Activated CD8-positive, alpha-beta memory T cell treated with anti-CD3 and anti-CD28 coated beads for 24 hours (primary cell): ENCODE measurements at regions not wholly inside any gene's neighbourhood (a gene's known extent, or its start where the extent isn't known, plus 50 kb on each side); places are given as distances from the start of the nearest gene placed in this dataset.
"Not testable (repeated sequence)": the region's sequence is repeated elsewhere in the genome, so short reads cannot be mapped to it uniquely, and the experiment has no call there.

Experiments
- DNase-seq: peaks from one replicate; pipeline ENCODE4 v3.0.0-alpha.2; 2020

- no peak for DNase-seq
These were observed 150.2 kb downstream of the NDFIP2 start for GRCh38 chr13:79631051-79631659.

DNA sequence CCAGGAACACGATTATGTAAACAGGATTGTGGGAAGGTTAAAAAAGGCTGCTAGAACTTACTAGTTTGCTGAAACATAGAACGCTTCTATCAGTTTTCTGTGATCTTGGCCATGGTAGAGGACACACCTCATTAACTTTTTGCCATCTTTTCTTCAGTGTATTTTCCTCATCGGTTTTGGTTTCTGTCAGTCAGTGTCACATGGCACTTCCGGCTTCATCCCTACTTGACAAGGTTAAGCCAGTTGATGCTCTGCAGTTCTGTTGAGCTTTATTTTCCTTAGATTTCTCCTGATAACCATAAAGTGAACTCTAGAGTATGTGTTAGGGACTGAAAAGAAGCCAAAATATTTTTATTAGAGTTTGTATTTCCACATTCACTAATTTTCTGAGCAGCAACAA, 147.5 kb downstream of the NDFIP2 start:
- no peak for DNase-seq

DNA sequence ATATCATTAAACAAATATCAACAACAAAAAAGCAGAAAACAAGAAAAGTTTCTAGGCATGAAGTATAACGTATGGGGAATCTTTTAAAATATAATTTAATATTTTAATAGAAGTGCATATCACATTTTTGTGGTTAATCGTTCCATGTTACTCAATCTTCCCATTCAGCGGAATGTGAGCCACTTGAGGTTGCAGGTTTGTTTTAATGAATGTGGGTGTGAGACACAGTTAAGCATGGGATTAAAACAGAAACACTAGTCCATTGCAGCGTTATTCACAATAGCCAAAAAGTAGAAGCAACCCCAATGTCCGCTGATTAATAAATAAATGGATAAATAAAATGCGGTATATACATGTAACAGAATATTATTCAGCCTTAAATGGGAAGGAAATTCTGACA, 146.0 kb downstream of the NDFIP2 start:
- DNase-seq: no peak

- no peak for DNase-seq
These were observed 144.6 kb downstream of the NDFIP2 start for GRCh38 chr13:79625517-79625916.

- DNase-seq: no peak
These were observed 140.9 kb downstream of the NDFIP2 start for GRCh38 chr13:79621902-79622301.

GRCh38 chr13:79621449-79621848, 140.5 kb downstream of the NDFIP2 start:
- no peak for DNase-seq

DNA sequence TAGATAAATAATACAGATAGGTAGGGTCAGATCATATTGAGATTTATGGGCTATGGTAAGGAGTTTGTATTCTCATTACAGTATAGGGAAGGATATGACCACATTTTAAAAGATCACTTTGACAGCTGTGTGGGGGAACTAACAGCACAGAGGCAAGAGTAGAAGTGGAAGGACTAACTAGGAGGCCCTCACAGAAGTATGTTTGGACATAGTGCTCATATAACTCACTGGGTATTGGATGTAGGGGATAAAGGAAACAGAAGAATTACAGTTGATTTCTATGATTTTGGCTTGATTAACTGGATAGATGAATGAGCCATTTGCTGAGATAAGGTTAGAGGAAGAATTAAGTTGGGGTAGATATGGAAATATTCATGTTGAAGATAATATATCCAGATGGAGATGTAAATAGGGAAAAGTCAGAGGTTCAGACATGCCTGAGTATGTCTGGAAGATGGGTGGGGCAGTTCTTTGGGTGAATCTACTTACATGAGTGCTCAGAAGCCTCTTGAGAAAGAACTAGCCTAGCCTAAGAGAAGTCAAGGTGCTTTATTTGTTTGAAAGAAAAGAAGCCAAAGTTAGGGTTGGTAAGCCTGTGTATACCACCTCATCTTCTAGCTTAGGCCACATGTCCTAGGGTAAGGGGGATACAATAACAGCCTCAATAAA, 133.4 kb downstream of the NDFIP2 start:
- no peak for DNase-seq

DNA sequence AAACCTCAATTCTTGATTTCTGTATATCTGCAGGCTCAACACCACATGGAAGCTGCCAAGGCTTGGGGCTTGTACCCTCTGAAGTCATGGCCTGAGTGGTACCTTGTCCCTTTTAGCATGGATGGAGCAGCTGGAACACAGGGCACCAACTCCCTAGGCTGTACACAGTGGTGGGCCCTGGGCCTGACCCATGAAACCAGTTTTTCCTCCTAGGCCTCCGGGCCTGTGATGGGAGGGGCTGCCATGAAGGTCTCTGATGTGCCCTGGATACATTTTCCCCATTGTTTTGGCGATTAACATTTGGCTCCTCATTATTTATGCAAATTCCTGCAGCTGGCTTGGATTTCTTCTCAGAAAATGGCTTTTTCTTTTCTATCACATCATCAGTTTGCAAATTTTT, 131.6 kb downstream of the NDFIP2 start:
- DNase-seq: no peak

GRCh38 chr13:79607895-79608294, 126.9 kb downstream of the NDFIP2 start:
- not testable (repeated sequence) for DNase-seq
